ENCODE measurements at regions not wholly inside any gene's neighbourhood (a gene's known extent, or its start where the extent isn't known, plus 50 kb on each side); places are given as distances from the start of the nearest gene placed in this dataset.
"Not testable (repeated sequence)": the region's sequence is repeated elsewhere in the genome, so short reads cannot be mapped to it uniquely, and the experiment has no call there.

DNA sequence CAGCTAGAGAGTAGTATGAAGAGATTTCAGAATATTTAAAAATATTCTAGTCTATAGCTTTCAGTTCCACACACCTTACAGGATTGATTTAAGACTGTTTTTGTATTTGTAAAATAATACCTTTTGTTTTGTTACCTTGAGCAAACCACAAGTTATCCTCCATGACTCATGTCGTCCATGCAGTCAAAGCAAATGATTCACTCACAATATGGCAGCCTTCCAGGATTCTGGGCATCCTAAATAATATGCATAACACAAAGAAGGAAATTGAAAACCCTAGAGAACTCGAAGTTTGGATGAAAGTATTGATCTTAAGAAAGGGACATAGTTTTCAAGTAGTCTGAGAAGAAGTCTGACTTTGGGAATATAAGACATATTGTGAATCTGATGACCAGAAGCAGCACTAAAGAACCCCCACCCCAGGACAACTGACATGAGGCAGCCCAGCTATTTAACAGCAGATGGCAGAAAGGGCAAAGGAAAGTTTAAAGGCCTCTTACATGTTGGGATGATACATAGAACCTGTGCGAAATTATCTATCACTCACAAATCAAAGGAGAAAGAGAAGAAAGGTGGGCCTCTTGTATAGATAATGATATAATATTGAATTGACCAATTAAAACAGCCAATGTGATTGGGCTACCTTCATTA, 857.9 kb downstream of the BRINP3 start:
- no peak for DNase-seq

DNA sequence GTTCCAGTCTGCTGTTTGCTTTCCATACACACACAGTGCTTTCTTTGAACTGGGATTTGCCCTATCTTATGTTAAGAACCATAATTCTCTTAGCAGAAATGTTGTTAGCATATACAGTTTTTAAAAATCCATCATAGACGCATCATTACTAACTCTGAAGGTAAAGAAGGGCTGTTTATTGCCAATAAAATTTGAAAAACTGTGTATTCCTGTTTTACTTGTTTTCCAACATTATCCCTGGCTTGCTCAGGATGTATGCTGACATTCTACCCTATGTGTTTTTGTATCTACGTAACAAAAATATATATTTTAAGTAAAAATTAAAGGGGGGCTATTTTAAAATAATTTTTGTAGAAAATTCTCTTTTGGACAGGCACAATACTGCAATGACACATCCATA, 857.2 kb downstream of the BRINP3 start:
- no peak for DNase-seq

DNA sequence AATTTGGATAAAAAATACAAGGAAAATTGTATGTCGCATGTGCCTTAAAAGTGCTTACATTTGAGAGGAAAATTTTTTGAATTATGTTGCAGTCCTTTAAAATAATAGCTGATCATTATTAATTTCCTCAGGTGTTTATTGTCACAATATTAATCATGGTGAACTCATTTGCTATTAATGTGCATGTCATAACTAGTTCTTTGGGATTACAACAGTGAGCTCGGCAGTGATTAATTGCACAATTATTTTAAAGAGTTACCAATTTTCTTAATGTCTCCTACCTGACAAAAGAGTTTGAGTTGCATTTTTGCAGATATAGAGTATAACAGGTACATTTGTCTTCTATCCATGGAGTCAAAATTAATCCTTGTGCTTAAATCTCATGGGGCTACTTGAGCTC, 854.3 kb downstream of the BRINP3 start:
- no peak for DNase-seq

DNA sequence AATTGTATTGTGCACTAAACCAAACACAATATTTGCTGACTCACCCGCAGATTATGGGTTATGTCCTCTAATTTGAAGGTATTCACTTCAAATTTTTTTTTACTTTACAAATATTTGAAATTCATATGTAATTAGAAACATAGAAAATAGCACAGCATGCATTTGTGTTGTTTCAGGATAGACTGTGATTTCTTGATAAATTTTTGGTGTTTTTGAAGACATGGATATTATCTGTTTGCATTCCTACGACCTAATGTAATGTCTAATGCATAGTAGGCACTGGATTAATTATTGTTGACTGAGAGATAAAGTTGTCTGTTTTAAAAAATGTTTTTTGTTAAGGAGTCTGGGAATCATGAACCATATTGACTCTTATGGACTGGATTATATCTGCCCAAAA, 850.2 kb downstream of the BRINP3 start:
- DNase-seq, result no peak

DNA sequence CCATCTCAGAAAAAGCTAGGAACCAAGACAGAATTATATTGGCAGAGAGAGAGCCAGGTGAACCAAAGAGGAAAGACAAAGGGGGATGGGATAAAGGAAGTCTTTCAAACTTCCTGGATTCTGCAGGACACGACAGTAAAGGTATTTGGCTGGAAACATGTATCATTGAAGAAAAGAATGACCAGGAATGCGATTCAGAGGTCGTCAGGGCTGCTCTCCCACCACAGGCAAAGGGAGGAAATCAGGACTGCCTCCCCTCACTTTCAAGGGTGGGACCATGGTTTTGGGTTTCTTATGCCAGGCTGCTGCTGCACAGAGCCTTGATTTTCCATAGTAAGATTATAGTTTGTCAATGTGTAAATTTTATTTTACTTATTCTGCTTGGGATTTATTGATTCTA, 848.8 kb downstream of the BRINP3 start:
- DNase-seq, result no peak

DNA sequence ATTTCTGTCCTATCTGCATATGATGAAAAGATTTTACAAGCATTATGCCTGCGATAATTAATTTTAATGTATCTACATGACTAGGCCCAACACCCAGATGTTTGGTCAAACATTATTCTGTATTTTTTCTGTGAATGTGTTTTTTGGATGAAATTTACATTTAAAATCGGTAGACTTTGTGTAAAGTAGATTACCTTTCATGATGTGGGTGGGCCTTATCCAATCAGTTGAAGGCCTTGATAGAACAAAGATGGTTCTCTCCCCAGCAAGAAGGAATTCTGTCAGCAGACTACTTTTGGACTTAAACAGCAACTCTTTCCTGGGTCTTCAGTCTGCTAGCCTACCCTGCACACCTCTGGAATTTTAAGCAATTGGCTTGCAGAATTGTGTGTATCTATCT, 844.0 kb downstream of the BRINP3 start:
- DNase-seq, result no peak

DNA sequence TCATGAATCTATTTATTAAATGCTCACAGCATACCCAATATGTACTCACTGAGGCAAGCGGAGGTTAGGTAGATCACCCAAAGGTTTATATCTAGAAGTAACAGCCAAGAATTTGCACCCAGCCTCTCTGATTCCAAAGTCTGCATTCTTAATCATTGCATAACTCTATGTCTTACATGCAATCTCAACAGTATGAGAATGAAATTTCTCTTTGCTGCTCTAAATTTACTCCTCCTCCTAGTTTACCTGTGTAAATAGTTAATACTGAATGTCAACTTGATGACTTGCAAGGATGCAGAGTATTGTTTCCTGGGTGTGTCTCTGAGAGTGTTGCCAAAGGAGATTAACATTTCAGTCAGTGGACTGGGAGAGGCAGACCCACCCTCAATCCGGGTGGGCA, 840.6 kb downstream of the BRINP3 start:
- DNase-seq, result no peak

DNA sequence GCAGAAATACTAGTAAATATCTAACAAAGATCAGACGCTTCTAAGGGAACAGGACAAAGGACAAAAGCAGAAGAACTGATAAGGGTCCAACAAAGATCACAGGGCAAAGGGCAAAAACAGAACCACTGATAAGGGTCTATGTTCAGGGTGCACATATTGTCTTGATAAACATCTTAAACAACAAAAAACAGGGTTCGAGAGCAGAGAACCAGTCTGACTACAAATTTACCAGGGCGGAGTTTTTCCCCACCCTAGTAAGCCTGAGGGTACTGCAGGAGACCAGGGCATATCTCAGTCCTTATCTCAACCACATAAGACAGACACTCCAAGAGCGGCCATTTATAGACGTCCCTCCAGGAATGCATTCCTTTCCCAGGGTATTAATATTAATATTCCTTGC, 833.5 kb downstream of the BRINP3 start:
- not testable (repeated sequence) for DNase-seq

DNA sequence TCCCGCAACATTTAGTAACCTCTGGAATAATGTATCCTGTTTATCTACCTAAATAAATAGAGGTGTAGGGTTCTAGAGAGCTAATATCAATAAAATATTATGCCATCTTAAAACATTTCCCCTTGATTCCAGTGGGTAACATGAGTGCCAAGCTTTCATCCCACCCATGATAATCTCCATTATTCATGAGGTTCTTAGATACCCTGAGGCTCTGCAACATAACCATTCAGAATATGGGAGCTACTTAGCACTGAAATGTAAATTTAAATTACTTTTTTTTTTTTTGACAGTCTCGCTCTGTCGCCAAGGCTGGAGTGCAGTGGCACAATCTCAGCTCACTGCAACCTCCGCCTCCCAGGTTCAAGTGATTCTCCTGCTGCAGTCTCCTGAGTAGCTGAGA, 832.7 kb downstream of the BRINP3 start:
- no peak for DNase-seq

DNA sequence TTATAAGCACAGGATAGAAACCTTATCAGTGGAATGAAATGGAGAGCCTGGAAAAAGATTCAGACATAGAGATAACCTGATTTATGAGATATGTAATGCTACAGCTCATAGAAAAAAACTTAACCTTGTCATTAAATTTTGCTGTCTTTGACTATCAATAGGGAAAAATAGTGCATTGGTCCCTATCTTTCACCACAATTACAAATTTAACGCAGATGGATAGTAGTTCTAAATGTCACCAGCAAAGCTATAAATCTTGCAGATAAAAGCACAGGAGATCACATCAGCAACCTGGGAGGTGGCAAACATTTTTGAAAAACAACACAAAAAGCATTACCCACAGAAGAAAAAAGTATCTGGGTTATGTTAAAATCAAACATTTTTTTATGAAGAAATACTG, 831.6 kb downstream of the BRINP3 start:
- DNase-seq, result no peak

DNA sequence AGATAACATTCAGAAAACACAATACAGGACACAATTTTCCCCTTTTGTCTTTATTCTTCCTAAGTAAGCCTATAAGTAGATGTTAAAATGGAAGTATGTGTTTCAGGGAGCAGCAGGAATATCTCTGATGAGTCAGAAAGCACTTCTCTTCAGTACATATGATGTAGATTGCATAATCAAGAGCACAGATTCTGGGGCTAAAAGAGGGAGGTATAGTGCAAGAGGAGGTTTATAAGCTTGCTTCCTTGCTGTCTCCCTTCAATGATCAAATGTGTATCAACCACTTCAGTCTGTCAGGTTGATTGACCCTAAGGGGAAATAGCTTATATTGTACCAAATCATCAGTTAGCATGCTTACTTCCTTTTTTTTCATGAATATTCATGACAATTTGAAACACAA, 822.8 kb downstream of the BRINP3 start:
- no peak for DNase-seq

DNA sequence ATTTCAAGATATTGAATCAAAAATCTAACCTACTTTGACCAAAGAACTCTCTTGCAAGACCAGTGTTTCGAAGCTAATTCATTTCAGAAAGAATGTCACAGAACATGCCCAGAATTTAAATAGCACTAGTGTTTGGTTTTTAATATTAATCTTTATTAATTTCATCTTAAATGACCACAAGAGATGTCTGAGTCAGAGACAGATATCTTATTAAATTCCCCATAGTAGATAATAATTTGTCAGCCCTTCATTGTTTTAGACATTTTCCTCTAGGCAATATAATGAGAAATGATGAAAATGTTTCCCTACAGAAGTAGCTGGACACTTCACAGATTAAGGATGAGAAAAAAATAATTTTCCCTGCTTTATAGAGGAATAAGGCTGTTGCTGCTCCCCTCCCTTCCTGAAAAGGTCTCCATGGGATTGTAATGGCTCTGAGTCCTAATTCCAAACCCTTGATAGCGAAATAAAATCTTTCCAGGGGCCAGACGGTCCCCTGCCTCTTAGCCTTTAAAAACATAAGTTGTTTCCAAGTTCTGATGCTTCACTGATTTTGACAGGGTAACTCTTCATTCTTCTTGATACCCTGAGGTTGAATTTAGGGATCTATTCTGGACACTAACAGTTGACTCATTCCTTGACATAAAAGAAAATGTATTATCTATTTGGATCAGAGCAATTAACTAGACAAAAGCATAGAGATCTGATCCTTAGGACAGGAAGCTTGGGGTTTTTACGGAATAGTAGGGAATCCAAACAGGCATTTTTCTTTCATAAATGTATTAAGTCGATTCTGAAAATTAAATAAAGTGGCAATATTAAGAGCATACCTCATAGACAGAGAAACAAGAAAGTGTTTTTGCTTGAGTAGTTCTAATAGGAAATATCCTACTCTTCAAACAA, 820.8 kb downstream of the BRINP3 start:
- DNase-seq, result no peak

DNA sequence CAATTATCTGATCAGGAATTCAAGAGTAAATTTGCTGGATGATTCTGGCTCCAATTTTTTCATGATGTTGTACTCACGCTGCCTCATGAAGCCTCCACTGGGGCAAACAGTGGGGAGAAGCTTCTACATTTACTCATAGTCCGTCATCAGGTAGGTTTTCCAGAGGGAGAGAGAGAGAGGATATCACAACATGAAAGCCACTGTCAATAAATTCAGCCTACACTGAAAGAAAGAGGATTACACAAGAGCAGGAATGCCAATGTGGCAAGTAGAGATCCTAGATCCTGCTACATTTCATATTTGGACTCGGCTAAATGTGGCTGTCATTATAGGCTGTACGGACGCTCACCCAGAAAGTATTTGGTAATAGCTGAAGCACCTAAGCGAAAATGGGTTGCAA, 819.9 kb downstream of the BRINP3 start:
- DNase-seq, result no peak

DNA sequence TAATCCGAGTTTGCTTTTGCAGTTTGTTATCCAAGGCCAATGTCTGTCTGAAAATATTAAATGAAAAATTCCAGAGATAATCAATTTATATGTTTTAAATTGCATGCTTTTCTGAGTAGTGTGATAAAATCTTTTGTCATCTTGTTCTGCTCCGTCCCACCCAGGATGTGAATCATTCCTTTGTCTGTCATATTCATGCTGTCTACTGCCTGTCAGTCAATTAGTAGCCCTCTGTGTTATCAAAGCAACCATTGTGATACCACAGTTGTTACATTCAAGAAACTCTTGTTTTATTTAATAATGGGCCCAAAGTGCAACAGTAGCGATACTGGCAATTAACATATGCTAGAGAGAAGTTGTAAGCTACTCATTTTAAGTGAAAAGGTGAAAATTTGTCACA, 819.3 kb downstream of the BRINP3 start:
- no peak for DNase-seq

DNA sequence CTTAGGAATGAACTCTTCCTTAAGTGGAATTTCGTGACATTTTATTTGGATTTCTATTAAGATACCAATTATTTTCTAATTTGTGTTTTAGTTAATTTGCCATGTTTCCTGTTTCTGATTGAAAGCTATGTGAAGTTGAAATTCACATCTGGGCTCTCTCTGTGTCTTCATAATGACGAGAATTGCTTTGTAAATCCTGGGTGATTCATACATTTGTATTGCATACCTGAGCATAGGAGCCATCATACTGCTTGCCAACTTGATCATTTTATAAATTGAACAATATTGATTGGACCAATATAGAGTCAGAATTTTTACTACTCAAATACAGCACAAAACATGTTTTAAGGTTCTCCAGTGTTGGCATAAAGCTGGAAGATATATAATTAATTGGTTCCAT, 817.9 kb downstream of the BRINP3 start:
- DNase-seq, result no peak

DNA sequence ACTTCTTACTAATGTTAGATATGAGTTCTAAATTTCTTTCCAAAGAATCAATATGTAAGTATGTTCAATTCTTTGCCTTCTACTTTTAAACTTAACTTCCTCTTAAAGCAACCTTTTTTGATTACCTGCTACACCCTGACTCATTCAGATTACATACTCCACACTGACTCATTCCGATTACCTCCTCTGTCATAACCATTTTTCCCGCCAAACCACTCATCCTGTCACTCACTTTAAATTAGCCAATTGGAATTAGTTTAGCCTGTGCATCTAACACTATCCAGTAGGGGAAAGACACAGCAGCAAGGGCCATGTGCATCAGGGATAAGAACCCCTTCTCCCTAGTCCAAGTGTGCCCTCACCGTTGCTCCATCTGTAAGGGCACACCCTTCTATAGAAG, 815.5 kb downstream of the BRINP3 start:
- no peak for DNase-seq

DNA sequence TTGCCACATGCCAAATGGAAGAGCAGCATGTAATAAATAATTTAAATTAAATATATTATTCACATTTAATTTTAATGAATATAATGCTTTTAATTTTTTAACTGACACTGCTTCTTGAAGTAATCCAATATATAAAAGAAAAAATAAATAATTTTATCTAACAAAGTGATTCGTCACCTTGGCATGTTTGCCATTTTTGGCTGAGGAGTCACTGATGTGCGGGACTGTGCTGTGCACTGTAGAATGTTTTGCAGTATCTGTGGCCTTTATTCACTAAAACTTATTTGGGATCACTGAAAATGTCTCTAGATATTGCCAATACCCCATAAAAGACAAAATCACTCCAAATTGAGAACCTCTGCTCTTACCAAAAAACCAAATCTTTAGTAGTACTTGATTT, 807.8 kb downstream of the BRINP3 start:
- DNase-seq, result no peak

DNA sequence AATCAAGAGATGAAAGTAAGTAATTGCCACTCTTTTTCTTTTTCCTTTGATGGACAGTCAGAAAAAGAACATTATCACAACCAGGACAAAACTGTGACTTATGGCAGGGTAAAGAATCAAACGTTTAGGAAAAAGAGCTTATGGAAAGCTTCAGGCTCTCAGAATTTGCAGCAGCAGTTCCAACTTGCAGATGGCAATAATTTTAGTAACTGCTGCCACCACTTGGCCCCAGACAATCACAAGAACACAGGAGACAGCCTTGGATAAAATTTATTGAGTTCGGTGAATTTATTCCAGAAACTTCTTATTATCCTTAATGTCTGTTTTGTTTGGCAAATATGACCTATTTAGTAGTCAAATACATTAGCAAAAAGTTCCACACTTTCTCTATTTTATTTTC, 804.4 kb downstream of the BRINP3 start:
- no peak for DNase-seq

DNA sequence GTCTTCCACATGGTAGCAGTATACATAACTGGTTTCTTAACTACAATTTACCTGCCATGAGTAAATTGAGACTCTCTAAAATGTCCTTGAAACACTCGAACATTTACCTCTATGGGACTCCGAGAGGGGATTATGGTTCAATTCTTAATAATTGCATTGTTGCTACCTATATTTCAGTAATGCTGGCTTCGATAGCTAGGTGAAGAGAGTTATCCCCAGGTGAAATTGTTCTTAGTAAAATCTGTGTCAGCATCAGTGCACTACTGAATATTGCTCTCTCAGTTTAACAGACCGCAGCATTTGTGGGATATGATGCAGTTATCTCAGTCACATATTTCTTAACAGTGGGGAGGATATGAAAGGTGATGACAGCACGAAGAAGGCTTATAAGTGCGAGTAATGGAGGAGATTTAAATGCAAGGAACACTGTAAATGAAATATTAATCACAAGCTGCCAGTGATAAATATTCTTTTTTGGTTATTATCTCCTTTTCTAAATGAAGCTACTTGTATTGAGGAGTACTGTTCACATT, 801.9 kb downstream of the BRINP3 start:
- no peak for DNase-seq

DNA sequence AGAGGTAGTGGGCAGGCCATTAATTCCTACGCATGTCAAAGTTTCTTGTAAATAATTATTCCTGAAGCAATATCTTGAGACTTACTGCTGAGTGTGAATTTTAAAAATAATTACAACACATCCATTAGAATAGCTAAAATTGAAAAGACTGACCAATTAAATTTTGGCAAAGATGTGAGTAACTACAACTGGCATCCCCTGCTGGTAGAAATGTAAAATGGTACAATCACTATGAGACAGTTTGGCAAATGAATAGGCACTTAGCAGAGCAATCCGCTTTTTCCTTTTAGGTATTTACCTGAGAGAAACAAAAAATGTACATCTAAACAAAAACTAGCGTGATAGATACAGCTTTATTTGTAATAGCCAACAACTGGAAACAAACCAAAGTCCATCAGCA, 798.9 kb downstream of the BRINP3 start:
- no peak for DNase-seq

DNA sequence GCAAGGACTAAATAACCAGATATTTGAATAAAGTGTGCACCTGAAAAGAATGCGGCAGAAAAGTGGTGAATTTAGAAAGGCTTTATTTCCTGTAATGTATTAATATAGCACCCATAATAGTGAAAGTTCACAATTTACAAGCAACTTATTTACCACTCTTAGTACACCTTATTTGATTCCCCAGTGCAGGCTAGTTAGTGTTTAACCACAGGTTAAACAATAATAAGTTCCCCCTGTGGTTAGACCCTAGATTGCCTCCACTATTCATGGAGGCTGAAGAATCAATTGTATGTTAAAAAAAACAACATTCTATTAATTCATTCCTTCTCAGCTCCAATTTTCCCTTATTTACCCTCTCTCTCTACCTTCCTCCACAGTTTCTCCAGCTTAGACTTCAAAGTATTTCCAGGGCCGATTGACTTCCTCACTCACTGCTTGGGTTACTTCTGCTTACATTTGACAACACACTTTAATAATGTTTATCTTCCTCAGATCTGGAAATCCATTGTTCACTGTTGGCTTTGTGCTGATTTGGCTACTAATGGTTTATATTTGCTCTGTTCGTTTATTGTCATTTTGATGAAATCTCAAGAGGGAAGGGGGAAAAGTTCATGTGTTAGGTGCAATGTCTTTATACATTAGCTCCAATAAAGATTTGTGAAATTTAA, 796.3 kb downstream of the BRINP3 start:
- DNase-seq, result no peak

DNA sequence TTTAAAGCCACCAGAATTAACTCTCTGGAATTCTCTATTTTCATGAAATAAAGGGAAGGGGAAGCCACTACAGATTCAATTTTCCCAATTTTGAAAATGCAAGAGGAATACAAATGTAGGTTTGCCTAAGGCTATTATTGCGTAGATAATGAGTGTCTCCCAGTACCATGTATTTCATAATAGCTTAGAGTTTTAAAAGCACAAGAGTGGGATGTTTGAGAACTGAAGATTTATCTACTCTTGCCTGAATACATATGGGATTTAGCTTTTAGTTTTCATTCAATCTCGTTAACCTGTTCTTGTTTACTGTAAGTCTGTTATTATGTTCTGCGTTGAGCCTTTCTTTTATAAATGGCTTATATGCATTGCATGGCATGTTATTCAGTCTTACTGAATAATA, 795.1 kb downstream of the BRINP3 start:
- no peak for DNase-seq

DNA sequence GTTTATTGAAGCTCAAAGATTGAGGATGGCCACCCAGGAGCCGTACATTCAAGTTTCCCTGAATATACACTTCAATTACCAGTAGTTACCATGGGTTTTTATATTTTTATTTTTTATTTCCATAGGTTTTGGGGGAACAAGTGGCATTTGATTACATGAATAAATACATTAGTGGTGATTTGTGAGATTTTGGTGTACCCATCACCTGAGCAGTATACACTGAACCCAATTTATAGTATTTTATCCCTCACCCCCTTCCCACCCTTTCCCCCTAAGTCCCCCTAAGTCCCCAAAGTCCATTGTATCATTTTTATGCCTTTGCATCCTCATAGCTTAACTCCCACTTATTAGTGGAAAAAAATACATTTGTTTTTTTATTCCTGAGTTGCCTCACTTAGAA, 791.4 kb downstream of the BRINP3 start:
- DNase-seq, result no peak

DNA sequence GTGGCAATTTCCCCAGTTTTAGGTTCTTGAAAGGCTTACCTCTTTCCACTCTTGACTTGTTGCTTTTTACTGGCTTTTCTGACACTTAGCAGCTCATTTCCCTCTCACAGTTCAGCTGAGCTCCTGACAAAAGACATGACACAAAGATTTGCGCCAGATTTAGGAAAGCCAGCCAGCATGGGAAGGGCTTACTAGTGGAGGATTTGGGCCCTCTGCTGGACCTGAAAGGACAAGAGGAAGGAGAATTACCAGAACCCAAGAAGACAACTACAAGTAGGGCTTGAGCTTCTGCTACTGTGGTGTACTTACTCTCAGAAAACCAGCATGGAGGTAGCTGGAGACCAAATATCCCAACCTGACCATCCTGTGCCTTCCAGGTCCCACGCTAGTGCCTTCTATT, 784.5 kb downstream of the BRINP3 start:
- DNase-seq, result no peak
